ENCODE measurements at regions not wholly inside any gene's neighbourhood (a gene's known extent, or its start where the extent isn't known, plus 50 kb on each side); places are given as distances from the start of the nearest gene placed in this dataset.

DNA sequence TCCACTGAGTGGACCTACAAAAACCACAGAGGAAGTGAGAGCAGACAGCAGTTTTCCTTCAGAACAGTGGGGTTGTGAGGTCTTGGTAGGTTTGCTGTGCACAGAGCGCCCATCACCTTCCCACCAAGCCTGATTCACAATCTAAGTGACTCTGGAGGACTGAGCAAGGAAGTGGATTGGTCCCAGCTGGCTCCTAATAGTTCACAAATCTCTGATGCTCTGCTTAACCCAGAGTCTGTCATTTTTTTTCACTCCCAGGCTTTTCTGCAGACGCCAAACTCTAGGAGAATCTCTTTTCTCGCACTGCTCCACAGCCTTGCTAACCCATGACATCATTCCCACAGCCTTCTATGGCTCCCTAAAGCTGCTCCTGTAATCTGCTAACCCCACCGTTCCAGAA, 280.4 kb downstream of the C1D start:
- BruUV-seq (replicated peaks) = no TSS peak
- in situ Hi-C loops (cut with HindIII; ENCODE audit: extremely low pct_ligation_motif_present, low pct_unique_long_range_greater_than_20kb) (no loop called here), intact Hi-C loops (cut with micrococcal nuclease; ENCODE audit: unreplicated experiment) (no loop called here)
- no peak for FAIRE-seq
- Histone ChIP-seq H2AFZ (ENCODE audit: low read length) (no peak overlapping the region), H3K4me3 (replicated peaks in 1 of 3; ENCODE audit: insufficient read depth in 1 of 3, low read depth in 2 of 3, low read length in 3 of 3) (no peak overlapping the region), H4K20me1 (ENCODE audit: insufficient read depth, low read length) (no peaks in the 10 kb centered on the region), H3K27ac (ENCODE audit: extremely low read length, insufficient read depth, low read length) (no peak overlapping the region), H3K79me2 (ENCODE audit: insufficient read depth, low read length) (no peaks in the 10 kb centered on the region), H3K36me3 (replicated peaks in 1 of 2; ENCODE audit: control insufficient read depth in 1 of 2, insufficient read depth in 2 of 2, low read length in 2 of 2) (no peaks in the 10 kb centered on the region), H3K4me1 (ENCODE audit: insufficient read depth, low read length) (no peaks in the 10 kb centered on the region), H3K9ac (ENCODE audit: insufficient read depth, low read depth, low read length) (no peak overlapping the region), H3K27me3 (ENCODE audit: control insufficient read depth in 1 of 2, insufficient read depth in 2 of 2, low read length in 2 of 2) (no peaks in the 10 kb centered on the region), H3K9me3 (ENCODE audit: low read length) (no peaks in the 10 kb centered on the region), H3K4me2 (ENCODE audit: low read depth, low read length) (no peak overlapping the region)
- WGBS (ENCODE audit: low lambda C conversion rate) = 8% methylated on average over 4 of the region's 4 CpGs
- DNase-seq (ENCODE audit: low spot score) = no peak
- no peak for TF ChIP-seq IKZF1 (IDR thresholded peaks at IDR 0.05)
- TF ChIP-seq MEF2D (CRISPR knock-in tag; IDR thresholded peaks at IDR 0.05) = no peak
- TF ChIP-seq ATF7 (IDR thresholded peaks at IDR 0.05) = peak; percentile 55
- no peak for TF ChIP-seq ATF7 (CRISPR knock-in tag; IDR thresholded peaks at IDR 0.05)
- TF ChIP-seq, protein P1, sequence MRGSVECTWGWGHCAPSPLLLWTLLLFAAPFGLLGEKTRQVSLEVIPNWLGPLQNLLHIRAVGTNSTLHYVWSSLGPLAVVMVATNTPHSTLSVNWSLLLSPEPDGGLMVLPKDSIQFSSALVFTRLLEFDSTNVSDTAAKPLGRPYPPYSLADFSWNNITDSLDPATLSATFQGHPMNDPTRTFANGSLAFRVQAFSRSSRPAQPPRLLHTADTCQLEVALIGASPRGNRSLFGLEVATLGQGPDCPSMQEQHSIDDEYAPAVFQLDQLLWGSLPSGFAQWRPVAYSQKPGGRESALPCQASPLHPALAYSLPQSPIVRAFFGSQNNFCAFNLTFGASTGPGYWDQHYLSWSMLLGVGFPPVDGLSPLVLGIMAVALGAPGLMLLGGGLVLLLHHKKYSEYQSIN (CRISPR knock-in tag; IDR thresholded peaks at IDR 0.05; ENCODE audit: borderline replicate concordance) = no peak
- CTCF ChIA-PET (ENCODE audit: low intra/inter-chr PET ratio, low total read pairs) = no interaction called here
- POLR2A ChIA-PET = no interaction called here
- no peak for ATAC-seq

DNA sequence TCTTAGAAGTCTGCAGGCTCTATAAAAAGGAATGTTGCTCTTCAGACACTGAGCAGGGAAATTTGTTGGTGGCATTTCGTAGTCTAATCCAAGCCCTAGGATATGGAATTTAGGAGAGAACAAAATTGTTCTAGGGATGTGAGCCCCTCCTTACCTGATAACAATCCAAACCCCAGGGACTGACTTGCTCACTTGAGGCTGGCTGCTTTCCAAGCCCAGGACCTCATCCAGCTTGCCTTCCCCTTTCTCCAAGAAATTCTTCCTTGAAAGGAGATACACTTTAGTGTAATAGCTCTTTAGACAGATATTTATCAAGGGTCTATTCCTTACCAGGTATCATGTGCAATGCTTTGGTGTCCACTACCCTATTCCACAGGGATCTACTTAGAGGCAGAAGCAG, 279.8 kb downstream of the C1D start:
- TF ChIP-seq ZNF382 (CRISPR knock-in tag; IDR thresholded peaks at IDR 0.05; ENCODE audit: borderline replicate concordance) (no peak), NFYC (CRISPR knock-in tag; IDR thresholded peaks at IDR 0.05) (no peak), JDP2 (CRISPR knock-in tag; IDR thresholded peaks at IDR 0.05; ENCODE audit: borderline replicate concordance) (no peak)
- no peak overlapping the region for H3K27ac ChIP-seq (ENCODE audit: extremely low read length, insufficient read depth, low read length)
- ATAC-seq = no peak
- H3K4me1 ChIP-seq (ENCODE audit: insufficient read depth, low read length) = no peaks in the 10 kb centered on the region
- no peak for FAIRE-seq
- no peak overlapping the region for H3K4me2 ChIP-seq (ENCODE audit: low read depth, low read length)
- H4K20me1 ChIP-seq (ENCODE audit: insufficient read depth, low read length) = no peaks in the 10 kb centered on the region
- no peak for DNase-seq (ENCODE audit: low spot score)
- H3K27me3 ChIP-seq (ENCODE audit: control insufficient read depth in 1 of 2, insufficient read depth in 2 of 2, low read length in 2 of 2) = no peaks in the 10 kb centered on the region
- ChIA-PET CTCF (ENCODE audit: low intra/inter-chr PET ratio, low total read pairs) (no interaction called here), POLR2A (no interaction called here)
- no peak overlapping the region for H3K9ac ChIP-seq (ENCODE audit: insufficient read depth, low read depth, low read length)
- H3K4me3 ChIP-seq (replicated peaks in 1 of 3; ENCODE audit: insufficient read depth in 1 of 3, low read depth in 2 of 3, low read length in 3 of 3) = no peak overlapping the region
- intact Hi-C loops (cut with micrococcal nuclease; ENCODE audit: unreplicated experiment) (no loop called here), in situ Hi-C loops (cut with HindIII; ENCODE audit: extremely low pct_ligation_motif_present, low pct_unique_long_range_greater_than_20kb) (no loop called here)
- no peaks in the 10 kb centered on the region for H3K36me3 ChIP-seq (replicated peaks in 1 of 2; ENCODE audit: control insufficient read depth in 1 of 2, insufficient read depth in 2 of 2, low read length in 2 of 2)
- no TSS peak for BruUV-seq (replicated peaks)
- H2AFZ ChIP-seq (ENCODE audit: low read length) = no peak overlapping the region
- H3K9me3 ChIP-seq (ENCODE audit: low read length) = no peaks in the 10 kb centered on the region
- 0% methylated on average over 1 of the region's 1 CpG for WGBS (ENCODE audit: low lambda C conversion rate)
- no peaks in the 10 kb centered on the region for H3K79me2 ChIP-seq (ENCODE audit: insufficient read depth, low read length)
